Activated T-cell treated with anti-CD3 and anti-CD28 coated beads for 4 hours (primary cell): ENCODE measurements at regions not wholly inside any gene's neighbourhood (a gene's known extent, or its start where the extent isn't known, plus 50 kb on each side); places are given as distances from the start of the nearest gene placed in this dataset.

ENCODE experiments used
- DNase-seq: peaks from one replicate; pipeline ENCODE4 v3.0.0-alpha.2; 2020

DNA sequence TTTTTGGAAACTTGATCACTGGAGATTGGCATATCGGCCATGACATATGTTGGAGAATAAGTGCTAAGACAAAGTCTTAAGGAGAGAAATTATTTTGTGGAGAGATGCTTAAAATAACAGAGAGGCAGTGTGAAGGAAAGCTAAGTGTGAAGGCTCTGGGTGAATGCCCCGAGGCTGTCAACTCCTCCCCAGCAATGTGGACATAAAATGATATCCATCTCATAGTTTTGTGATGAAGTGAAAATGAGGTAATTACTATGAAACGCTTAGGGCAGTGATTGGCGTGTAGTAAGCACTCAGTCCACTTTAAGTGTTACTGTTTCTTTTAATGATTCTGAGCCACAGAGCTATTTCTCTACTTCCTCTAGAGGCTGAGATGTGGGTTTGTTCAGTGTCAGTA, 195.8 kb upstream of the KLF12 start:
- no peak for DNase-seq

- no peak for DNase-seq
Observed at GRCh38 chr13:74325106-74325505, 190.9 kb upstream of the KLF12 start.

- DNase-seq, result no peak
Observed at GRCh38 chr13:74324338-74324737, 190.1 kb upstream of the KLF12 start.

DNA sequence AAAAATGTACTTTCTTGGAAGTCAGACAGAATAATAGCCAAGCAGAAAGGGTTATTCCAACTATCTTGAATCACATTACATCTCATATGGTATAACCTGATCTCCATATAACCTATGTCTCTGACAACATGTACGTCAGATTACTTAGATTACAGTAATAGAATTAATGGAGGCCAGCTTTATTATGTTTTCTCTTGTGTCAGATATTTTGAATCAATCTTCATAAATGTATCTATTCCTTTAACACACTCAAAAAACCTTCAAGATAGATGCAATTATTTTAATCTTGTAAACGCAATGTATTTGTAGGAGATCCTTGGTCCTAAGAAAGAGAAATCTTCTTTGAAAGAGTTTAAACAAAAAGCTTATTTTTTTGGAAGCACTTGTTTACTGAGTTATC, 188.4 kb upstream of the KLF12 start:
- DNase-seq, result no peak

GRCh38 chr13:74320282-74320681, 186.1 kb upstream of the KLF12 start:
- no peak for DNase-seq

- no peak for DNase-seq
Observed at GRCh38 chr13:74316547-74316946, 182.3 kb upstream of the KLF12 start.

DNA sequence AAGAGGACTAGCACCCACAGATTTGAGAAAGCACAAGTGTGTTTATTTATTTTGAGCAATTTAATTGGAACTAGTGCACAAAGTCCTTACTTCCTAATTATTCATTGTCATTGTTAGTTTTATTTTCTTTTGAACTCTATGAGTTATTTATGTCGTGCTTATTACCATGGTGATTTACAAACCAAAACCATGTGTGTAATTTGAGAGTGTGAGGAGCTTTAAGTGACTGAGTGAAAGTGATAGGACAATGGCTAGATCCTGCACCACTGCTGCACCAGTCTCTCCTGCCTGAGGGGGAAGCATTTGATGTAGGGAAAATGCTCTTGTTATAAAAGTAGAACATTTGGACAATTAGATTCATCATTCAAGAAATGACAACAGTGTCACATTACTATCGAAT, 172.3 kb upstream of the KLF12 start:
- DNase-seq, result no peak

- DNase-seq, result no peak
Observed at GRCh38 chr13:74305876-74306275, 171.7 kb upstream of the KLF12 start.

DNA sequence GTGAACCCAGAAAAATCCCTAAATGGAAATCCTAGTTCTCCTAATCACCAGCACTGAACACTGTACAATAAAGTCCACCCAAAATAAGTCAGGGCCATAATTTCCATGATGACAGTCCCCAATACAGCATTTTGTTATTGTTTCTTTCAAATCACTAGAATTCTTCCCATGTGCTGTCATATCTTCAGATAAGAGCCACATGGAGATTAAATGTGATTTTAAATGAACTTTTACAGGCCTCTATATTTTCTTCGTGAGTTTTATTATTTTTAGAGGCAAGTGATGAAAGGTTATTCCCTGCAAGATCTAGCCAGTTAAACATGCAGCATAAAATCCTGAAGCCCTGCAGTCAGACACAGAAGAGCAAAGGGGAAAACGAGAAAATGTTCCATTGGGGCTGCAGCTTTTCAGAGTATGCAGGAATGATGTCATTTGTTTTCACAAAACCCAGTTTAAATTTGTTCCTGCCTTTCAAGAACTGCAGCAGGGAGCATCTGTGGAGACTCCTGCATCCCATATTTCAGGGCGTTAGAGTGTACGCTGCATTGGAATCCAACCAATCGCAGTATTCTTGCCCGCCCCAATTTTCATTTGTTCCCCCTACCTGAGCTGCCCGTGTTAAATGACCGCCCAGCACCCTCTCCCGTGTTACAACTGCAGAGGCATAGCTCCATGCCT, 167.2 kb upstream of the KLF12 start:
- no peak for DNase-seq

DNA sequence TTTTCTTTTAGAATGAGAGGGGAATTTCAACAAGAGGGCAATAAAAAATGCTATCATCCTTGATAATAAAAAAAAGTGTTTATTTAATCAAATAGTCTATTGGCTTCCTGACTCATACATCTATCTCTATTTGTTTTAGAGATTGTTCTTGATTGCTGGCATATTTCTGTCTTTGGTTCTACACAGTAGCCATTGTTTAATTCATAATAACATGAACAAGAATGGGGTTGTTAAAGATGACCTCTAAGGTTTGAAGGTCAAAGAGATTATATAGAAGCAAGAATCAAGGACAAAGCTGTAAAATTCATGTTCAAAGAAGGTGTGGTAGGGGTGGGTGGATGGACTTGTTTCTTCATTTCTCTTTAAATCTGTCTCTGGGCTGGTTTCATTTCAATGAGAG, 166.0 kb upstream of the KLF12 start:
- no peak for DNase-seq

DNA sequence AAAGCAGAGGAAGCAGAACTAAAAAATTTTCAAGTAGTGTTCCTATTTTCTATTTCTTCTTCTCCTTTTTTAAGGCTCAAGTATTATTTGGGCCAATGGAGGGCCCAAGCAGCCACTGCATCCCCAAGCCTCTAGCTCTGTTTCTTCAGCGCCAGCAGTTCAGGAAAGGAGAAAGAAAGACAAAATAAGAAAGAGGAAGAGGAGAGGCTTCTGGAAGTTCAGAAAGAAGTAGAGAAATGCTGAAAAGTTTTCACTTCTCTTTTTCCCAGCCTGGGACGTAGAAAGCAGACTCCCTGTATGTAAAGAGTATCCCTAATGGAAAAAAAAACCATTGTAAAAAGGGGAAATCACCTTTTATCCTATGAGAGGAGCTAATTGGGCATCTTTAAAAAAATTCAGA, 165.5 kb upstream of the KLF12 start:
- DNase-seq, result no peak

GRCh38 chr13:74298923-74299322, 164.7 kb upstream of the KLF12 start:
- no peak for DNase-seq

DNA sequence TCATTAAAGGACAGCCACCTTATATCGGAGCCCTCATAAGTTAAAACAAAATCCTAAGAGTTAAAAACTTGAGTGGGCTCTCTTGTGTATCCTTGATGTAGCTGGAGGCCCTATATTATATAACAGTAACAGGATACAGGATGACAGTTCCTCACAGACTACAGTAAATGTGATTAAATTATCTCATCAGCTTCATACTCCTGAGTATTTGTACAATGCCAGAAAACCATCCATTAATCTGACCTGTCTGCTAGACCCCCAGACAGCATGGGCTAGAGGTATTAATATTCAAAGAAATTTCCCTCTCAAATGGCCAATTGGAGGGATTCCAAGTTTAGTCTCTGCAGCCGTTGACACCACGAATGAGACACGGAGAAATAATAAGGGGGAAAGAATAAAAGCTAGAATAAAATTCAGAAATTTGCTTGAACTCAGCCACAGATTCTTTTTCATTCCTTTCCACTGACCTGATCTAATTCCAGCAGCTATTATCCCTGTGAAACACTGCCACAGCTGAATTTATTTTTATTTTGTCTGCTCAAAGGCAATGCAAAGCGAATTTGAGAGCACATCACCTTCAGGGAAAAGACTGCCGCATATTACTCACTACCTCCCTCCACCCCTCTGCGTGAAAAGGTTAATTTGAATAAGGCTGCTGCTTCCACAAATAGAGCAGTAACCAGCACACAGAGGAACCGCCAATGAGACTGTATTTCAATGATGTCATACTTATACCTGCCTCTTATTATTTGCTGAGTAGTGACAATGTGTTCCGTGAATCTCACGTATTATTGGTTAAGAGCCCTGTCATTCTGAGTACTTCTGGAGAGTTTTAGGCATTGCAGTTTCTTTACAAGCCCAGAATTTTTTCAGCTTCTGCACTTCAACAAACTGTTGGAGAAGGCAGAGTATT, 155.9 kb upstream of the KLF12 start:
- peak; percentile 9 for DNase-seq

GRCh38 chr13:74289107-74289506, 154.9 kb upstream of the KLF12 start:
- DNase-seq, result no peak

DNA sequence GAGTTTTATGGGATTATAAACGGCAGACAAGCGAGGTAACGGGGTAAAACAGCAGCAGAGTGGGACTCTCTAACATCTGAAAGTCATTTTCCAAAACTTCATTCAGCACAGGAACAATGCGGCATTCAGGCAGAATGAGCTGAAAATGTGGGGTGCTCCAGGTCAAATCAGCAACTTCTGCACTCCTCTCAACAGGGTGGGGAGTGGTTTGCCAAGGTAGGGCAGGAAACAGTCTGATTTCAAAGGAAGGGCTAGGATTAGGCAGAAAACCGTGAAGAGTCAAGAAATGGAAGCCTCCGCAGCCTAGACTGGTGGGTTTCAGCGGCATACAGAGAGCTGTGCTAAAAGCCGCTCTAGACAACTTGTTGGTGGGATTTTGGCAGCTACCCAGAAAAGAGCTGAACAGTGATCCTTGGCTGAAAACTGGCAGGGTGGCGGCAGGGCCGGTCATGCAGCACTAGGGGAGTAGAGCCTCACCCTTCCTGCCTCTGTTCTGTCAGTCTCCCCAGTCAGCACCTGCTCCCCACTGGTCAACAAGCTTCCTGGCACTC, 154.2 kb upstream of the KLF12 start:
- peak; percentile 1 for DNase-seq

DNA sequence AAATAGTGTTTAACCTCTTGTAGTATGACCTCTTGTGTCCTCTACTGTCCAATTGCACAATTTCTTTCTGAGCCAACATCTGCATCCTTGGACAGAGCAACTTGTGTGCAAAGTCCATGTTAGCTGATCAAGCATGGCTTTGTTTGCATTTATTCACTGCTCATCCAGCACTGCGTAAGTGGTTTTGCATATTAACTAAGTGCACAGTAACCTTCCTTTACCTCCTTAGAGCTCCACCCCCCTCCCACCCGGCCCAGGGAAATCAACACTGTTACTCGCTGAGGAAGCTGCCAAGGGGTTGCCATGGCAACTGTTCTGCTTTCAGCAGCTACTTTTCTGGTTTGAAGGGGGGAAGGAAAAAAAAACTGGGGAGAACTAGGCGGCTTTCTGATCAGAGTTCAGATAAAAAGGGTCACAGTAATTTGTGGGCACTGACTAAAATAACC, 153.5 kb upstream of the KLF12 start:
- DNase-seq, result peak; percentile 67

DNA sequence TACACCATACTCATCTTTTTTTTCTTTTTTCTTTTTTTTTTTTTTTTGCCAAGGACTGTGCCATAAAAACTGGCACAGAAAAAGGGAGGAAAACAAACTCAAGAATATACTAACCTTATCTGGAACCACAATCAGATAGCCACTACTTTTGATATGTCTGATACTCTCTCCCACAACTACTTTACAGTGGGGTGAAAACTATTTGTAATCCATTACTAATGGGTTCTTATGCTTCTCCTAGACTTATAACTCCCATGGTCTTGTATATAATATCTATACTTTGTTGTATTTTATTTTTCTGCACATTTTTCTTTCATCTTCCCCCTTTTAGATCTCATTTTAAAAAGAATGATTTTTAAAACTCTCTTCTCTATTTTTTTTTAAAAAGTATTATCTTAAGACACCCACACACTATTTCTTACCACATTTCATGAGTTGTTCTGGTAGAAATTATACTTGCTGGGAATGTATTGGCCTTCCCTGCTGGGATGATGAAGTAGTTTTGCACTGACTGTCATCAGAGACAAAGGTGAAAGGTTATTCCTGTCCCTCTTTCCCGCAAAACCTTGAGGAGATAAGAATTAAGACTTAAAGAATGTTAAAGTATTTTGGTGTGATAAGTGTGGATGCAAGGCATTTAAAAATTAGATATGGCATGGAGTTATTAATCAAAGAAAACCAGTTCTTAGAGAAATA, 146.7 kb upstream of the KLF12 start:
- DNase-seq, result no peak

GRCh38 chr13:74280093-74280794, 146.0 kb upstream of the KLF12 start:
- DNase-seq, result no peak

DNA sequence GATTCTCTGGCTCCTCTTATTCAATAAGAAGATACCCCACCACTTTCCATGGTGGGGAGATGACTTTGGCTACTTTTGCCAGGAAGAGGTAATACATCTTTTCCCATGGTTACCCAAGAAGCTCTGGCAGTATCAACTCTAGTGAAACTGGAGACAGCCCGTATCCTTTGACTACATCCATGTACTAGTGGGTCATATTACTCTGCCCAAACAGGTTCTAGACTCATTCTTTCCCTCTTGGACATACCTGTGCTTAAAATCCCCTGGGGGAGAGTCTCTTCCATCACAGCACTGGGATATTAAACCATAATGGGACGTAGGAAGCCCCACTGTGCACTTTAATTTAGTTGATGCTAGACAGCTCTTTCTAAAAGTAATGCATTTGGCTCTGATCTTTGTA, 144.7 kb upstream of the KLF12 start:
- DNase-seq, result no peak

- no peak for DNase-seq
Observed at GRCh38 chr13:74274916-74275315, 140.7 kb upstream of the KLF12 start.

- DNase-seq, result no peak
Observed at GRCh38 chr13:74273581-74273980, 139.4 kb upstream of the KLF12 start.

DNA sequence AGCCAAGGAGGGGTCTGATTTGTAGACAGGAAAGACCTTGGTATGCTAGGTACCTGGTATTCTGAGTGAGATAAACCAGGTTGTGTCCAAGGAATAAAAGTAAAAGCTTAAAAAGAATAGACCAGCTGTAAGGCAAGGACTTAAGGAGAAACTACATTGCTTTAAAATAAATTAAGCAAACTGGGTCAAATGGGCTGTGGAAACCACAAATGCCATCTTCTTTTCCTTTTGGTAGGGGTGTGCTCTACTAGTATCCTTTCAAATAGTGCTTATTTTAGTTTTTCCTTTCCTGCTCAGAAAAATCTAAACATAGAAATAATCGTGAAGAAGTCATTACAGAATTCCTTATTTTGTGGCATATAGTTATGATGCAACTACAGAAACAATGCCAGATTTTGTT, 138.6 kb upstream of the KLF12 start:
- no peak for DNase-seq

- no peak for DNase-seq
Observed at GRCh38 chr13:74270018-74270417, 135.8 kb upstream of the KLF12 start.
